ENCODE measurements at regions not wholly inside any gene's neighbourhood (a gene's known extent, or its start where the extent isn't known, plus 50 kb on each side); places are given as distances from the start of the nearest gene placed in this dataset.
"Not testable (repeated sequence)": the region's sequence is repeated elsewhere in the genome, so short reads cannot be mapped to it uniquely, and the experiment has no call there.

GRCh38 chr9:90204128-90204831, 438.3 kb downstream of the DIRAS2 start:
- no peak for DNase-seq

- DNase-seq = not testable (repeated sequence)
These were observed 429.6 kb downstream of the DIRAS2 start for GRCh38 chr9:90213045-90213444.

GRCh38 chr9:90219548-90220118, 423.0 kb downstream of the DIRAS2 start:
- DNase-seq = no peak

- not testable (repeated sequence) for DNase-seq
These were observed 420.7 kb downstream of the DIRAS2 start for GRCh38 chr9:90221899-90222298.

GRCh38 chr9:90226839-90227338, 415.7 kb downstream of the DIRAS2 start:
- peak; percentile 77 for DNase-seq

- DNase-seq = not testable (repeated sequence)
These were observed 409.5 kb downstream of the DIRAS2 start for GRCh38 chr9:90233081-90233480.

- no peak for DNase-seq
These were observed 402.1 kb downstream of the DIRAS2 start for GRCh38 chr9:90240541-90240940.

GRCh38 chr9:90245661-90246060, 397.0 kb downstream of the DIRAS2 start:
- DNase-seq = no peak

GRCh38 chr9:90249094-90249493, 393.5 kb downstream of the DIRAS2 start:
- DNase-seq = no peak

GRCh38 chr9:90251316-90251715, 391.3 kb downstream of the DIRAS2 start:
- no peak for DNase-seq

GRCh38 chr9:90256345-90256744, 386.3 kb downstream of the DIRAS2 start:
- DNase-seq = no peak

- no peak for DNase-seq
These were observed 383.0 kb downstream of the DIRAS2 start for GRCh38 chr9:90259311-90260246.

GRCh38 chr9:90261698-90262097, 380.9 kb downstream of the DIRAS2 start:
- DNase-seq = no peak

- no peak for DNase-seq
These were observed 374.0 kb downstream of the DIRAS2 start for GRCh38 chr9:90268613-90269012.

GRCh38 chr9:90271707-90272106, 370.9 kb downstream of the DIRAS2 start:
- no peak for DNase-seq

- DNase-seq = no peak
These were observed 367.9 kb downstream of the DIRAS2 start for GRCh38 chr9:90274725-90275124.

- no peak for DNase-seq
These were observed 356.7 kb downstream of the DIRAS2 start for GRCh38 chr9:90285946-90286345.

- DNase-seq = no peak
These were observed 354.9 kb downstream of the DIRAS2 start for GRCh38 chr9:90287567-90288274.

- no peak for DNase-seq
These were observed 354.4 kb downstream of the DIRAS2 start for GRCh38 chr9:90288275-90288639.

- DNase-seq = no peak
These were observed 351.7 kb downstream of the DIRAS2 start for GRCh38 chr9:90290716-90291485.

GRCh38 chr9:90296539-90296938, 346.1 kb downstream of the DIRAS2 start:
- DNase-seq = no peak

GRCh38 chr9:90299968-90300367, 342.7 kb downstream of the DIRAS2 start:
- DNase-seq = no peak

Data from activated CD8-positive, alpha-beta memory T cell treated with anti-CD3 and anti-CD28 coated beads for 24 hours (primary cell).